ENCODE measurements at regions not wholly inside any gene's neighbourhood (a gene's known extent, or its start where the extent isn't known, plus 50 kb on each side); places are given as distances from the start of the nearest gene placed in this dataset.

- Histone ChIP-seq H3K27ac (no peak overlapping the region), H3K9me3 (ENCODE audit: low read depth) (no peaks in the 10 kb centered on the region), H2AFZ (no peak overlapping the region), H3K4me2 (ENCODE audit: unreplicated experiment) (no peak overlapping the region), H3K79me2 (ENCODE audit: insufficient read depth) (no peaks in the 10 kb centered on the region), H3K27me3 (replicated peaks; ENCODE audit: insufficient read depth) (no peaks in the 10 kb centered on the region), H3F3A (ENCODE audit: insufficient read depth) (no peaks in the 10 kb centered on the region), H4K20me1 (ENCODE audit: insufficient read depth) (no peaks in the 10 kb centered on the region), H3K4me3 (no peak overlapping the region), H3K9ac (no peak overlapping the region), H3K9me2 (ENCODE audit: insufficient read depth) (no peaks in the 10 kb centered on the region), H3K36me3 (ENCODE audit: low read depth) (no peaks in the 10 kb centered on the region), H3K4me1 (ENCODE audit: insufficient read depth) (no peaks in the 10 kb centered on the region)
- TF ChIP-seq EZH2phosphoT487 (IDR thresholded peaks at IDR 0.05; ENCODE audit: insufficient read depth, low read depth) (no peak), EZH2 (IDR thresholded peaks at IDR 0.05; ENCODE audit: insufficient read depth, poor library complexity, severe bottlenecking) (no peak)
- 47 to 64% methylated on average over 3 of the region's 3 CpGs for WGBS, 2 experiments (ENCODE audit: low coverage in 1 of 2, low lambda C conversion rate in 2 of 2, missing lambda C conversion rate in 2 of 2)
- no peak for DNase-seq
- in situ Hi-C loops (cut with MboI): no loop called here
These were observed 642.0 kb downstream of the ZNF385D start for GRCh38 chr3:21109056-21109455.

- in situ Hi-C loops (cut with MboI): no loop called here
- no peaks in the 10 kb centered on the region for H3K79me2 ChIP-seq (ENCODE audit: insufficient read depth)
- H3K27ac ChIP-seq: no peak overlapping the region
- no peaks in the 10 kb centered on the region for H4K20me1 ChIP-seq (ENCODE audit: insufficient read depth)
- no peak overlapping the region for H2AFZ ChIP-seq
- no peak overlapping the region for H3K4me3 ChIP-seq
- no peaks in the 10 kb centered on the region for H3K9me3 ChIP-seq (ENCODE audit: low read depth)
- no peak for DNase-seq
- WGBS, 2 experiments (ENCODE audit: low coverage in 1 of 2, low lambda C conversion rate in 2 of 2, missing lambda C conversion rate in 2 of 2): 59 to 82% methylated on average over 1 of the region's 1 CpG
- no peak overlapping the region for H3K9ac ChIP-seq
- TF ChIP-seq EZH2phosphoT487 (IDR thresholded peaks at IDR 0.05; ENCODE audit: insufficient read depth, low read depth): no peak
- no peak for TF ChIP-seq EZH2 (IDR thresholded peaks at IDR 0.05; ENCODE audit: insufficient read depth, poor library complexity, severe bottlenecking)
- no peaks in the 10 kb centered on the region for H3F3A ChIP-seq (ENCODE audit: insufficient read depth)
- no peaks in the 10 kb centered on the region for H3K4me1 ChIP-seq (ENCODE audit: insufficient read depth)
- H3K9me2 ChIP-seq (ENCODE audit: insufficient read depth): no peaks in the 10 kb centered on the region
- no peaks in the 10 kb centered on the region for H3K27me3 ChIP-seq (replicated peaks; ENCODE audit: insufficient read depth)
- no peak overlapping the region for H3K4me2 ChIP-seq (ENCODE audit: unreplicated experiment)
- no peaks in the 10 kb centered on the region for H3K36me3 ChIP-seq (ENCODE audit: low read depth)
These were observed 645.2 kb downstream of the ZNF385D start for GRCh38 chr3:21105784-21106183.

- TF ChIP-seq EZH2 (IDR thresholded peaks at IDR 0.05; ENCODE audit: insufficient read depth, poor library complexity, severe bottlenecking): no peak
- TF ChIP-seq EZH2phosphoT487 (IDR thresholded peaks at IDR 0.05; ENCODE audit: insufficient read depth, low read depth): no peak
- Histone ChIP-seq H3K9me2 (ENCODE audit: insufficient read depth) (no peaks in the 10 kb centered on the region), H3K4me2 (ENCODE audit: unreplicated experiment) (no peak overlapping the region), H3K79me2 (ENCODE audit: insufficient read depth) (no peaks in the 10 kb centered on the region), H3K27me3 (replicated peaks; ENCODE audit: insufficient read depth) (no peaks in the 10 kb centered on the region), H3K27ac (no peak overlapping the region), H4K20me1 (ENCODE audit: insufficient read depth) (no peaks in the 10 kb centered on the region), H3K4me1 (ENCODE audit: insufficient read depth) (no peaks in the 10 kb centered on the region), H3F3A (ENCODE audit: insufficient read depth) (no peaks in the 10 kb centered on the region), H3K9ac (no peak overlapping the region), H3K9me3 (ENCODE audit: low read depth) (no peaks in the 10 kb centered on the region), H2AFZ (no peak overlapping the region), H3K36me3 (ENCODE audit: low read depth) (no peaks in the 10 kb centered on the region), H3K4me3 (no peak overlapping the region)
- DNase-seq: no peak
- in situ Hi-C loops (cut with MboI): no loop called here
- 43 to 47% methylated on average over 6 of the region's 6 CpGs for WGBS, 2 experiments (ENCODE audit: low coverage in 1 of 2, low lambda C conversion rate in 2 of 2, missing lambda C conversion rate in 2 of 2)
These were observed 650.2 kb downstream of the ZNF385D start for GRCh38 chr3:21100656-21101359.

GRCh38 chr3:21094686-21095085 lies 656.3 kb downstream of the ZNF385D start:
- Histone ChIP-seq H3K9me3 (ENCODE audit: low read depth) (no peaks in the 10 kb centered on the region), H3K4me1 (ENCODE audit: insufficient read depth) (no peaks in the 10 kb centered on the region), H3K4me2 (ENCODE audit: unreplicated experiment) (no peak overlapping the region), H3K27ac (no peak overlapping the region), H3K36me3 (ENCODE audit: low read depth) (no peaks in the 10 kb centered on the region), H3K79me2 (ENCODE audit: insufficient read depth) (no peaks in the 10 kb centered on the region), H3K9me2 (ENCODE audit: insufficient read depth) (no peaks in the 10 kb centered on the region), H2AFZ (no peak overlapping the region), H3K27me3 (replicated peaks; ENCODE audit: insufficient read depth) (no peaks in the 10 kb centered on the region), H3F3A (ENCODE audit: insufficient read depth) (no peaks in the 10 kb centered on the region), H4K20me1 (ENCODE audit: insufficient read depth) (no peaks in the 10 kb centered on the region), H3K4me3 (no peak overlapping the region), H3K9ac (no peak overlapping the region)
- in situ Hi-C loops (cut with MboI): no loop called here
- TF ChIP-seq EZH2 (IDR thresholded peaks at IDR 0.05; ENCODE audit: insufficient read depth, poor library complexity, severe bottlenecking): no peak
- no peak for TF ChIP-seq EZH2phosphoT487 (IDR thresholded peaks at IDR 0.05; ENCODE audit: insufficient read depth, low read depth)
- DNase-seq: no peak
- WGBS, 2 experiments (ENCODE audit: low coverage in 1 of 2, low lambda C conversion rate in 2 of 2, missing lambda C conversion rate in 2 of 2): 87 to 95% methylated on average over 2 of the region's 2 CpGs
